ENCODE measurements at regions not wholly inside any gene's neighbourhood (a gene's known extent, or its start where the extent isn't known, plus 50 kb on each side); places are given as distances from the start of the nearest gene placed in this dataset.
A peak's percentile ranks its signal among the peaks of the same experiment; 100 is the strongest.

DNA sequence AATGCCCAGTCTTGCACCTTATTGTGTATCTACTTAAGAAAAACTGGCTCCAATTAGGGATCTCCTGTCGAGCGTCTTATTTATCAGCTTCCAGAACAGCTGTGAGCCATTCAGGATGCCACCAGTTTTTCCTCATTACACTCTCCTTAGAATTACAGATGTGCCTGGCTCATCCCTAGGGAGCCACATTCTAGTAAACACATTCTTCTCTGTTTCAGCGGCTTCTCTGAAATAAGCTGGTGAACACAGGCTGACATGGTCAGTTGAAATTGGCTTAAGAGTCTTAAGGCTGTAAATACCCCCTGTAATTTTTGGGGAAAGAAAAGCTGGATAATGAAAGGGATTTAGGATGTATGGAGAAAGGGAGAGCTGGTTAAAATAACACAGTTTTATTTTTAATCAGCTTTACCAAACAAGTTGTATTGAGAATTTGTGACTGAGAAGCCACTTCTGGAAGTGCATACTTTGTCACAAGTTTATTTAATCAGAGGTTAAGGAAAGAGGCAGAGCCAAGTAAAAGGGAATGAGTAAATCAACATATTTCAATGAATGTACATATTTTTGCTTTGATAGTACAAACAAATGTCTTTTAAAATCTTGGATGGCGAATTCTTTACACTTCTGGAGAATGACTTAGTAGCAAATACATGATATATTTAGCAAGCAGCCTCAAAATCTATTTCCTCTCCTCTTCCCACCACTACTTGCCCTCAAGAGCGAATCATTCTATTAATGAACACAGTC lies 562.0 kb upstream of the GOT2 start:
- no peak for TF ChIP-seq CBX8 (IDR thresholded peaks at IDR 0.05)
- TF ChIP-seq CHD4 (IDR thresholded peaks at IDR 0.05; ENCODE audit: borderline replicate concordance) = no peak
- no peak for TF ChIP-seq MAZ (IDR thresholded peaks at IDR 0.05; ENCODE audit: borderline replicate concordance, low read depth, low read length)
- TF ChIP-seq SREBF2 (IDR thresholded peaks at IDR 0.05) = no peak
- H3K4me1 ChIP-seq = peaks cover 12% of the 10 kb centered on the region; the same call in 2 of the 3 replicates
- H3K4me2 ChIP-seq = peak overlapping the region; percentile 33
- no peak overlapping the region for H3K27ac ChIP-seq
- FAIRE-seq = no peak
- no peak for DNase-seq (ENCODE audit: low read depth in 1 of 2, low spot score in 1 of 2)
- 52% methylated on average over 5 of the region's 5 CpGs for WGBS (ENCODE audit: missing lambda C conversion rate)
- H3K9me3 ChIP-seq = no peaks in the 10 kb centered on the region
- ChIA-PET CTCF (no interaction called here), POLR2A (no interaction called here)
- no peak overlapping the region for H3K4me3 ChIP-seq
- no peak for ATAC-seq

DNA sequence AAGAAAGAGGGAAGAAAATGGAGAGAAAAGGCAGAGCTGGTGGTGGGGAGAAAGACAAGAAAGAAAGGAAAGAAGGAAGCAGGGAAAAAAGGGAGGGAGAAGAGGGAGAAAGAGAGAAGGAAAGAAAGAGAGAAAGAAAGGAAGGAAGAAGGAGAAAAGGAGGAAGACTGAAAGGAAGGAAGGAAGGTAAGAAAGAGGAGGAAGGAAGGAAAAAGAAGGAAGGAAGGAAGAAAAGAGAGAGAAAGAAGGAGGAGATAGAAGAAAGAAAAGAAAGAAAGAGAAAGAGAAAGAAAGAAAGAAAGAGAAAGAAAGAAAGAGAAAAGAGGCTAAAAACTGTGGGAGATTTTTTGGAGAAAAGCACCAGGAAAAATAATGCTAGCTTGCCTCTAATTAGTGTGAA lies 561.4 kb upstream of the GOT2 start:
- peak overlapping the region; percentile 33; the same call in 2 of the 3 replicates for H3K4me2 ChIP-seq
- ChIA-PET CTCF (no interaction called here), POLR2A (no interaction called here)
- DNase-seq (ENCODE audit: low read depth in 1 of 2, low spot score in 1 of 2) = no peak
- ATAC-seq = no peak
- FAIRE-seq = no peak
- peaks cover 12% of the 10 kb centered on the region; the same call in 2 of the 3 replicates for H3K4me1 ChIP-seq
- no peak overlapping the region for H3K4me3 ChIP-seq
- no peaks in the 10 kb centered on the region for H3K9me3 ChIP-seq
- no peak overlapping the region for H3K27ac ChIP-seq
- TF ChIP-seq RCOR1 (IDR thresholded peaks at IDR 0.05; ENCODE audit: low read depth, low read length) = no peak
- TF ChIP-seq KDM5A (IDR thresholded peaks at IDR 0.05) = no peak
- no peak for TF ChIP-seq GATA3 (IDR thresholded peaks at IDR 0.05; ENCODE audit: borderline replicate concordance)
- TF ChIP-seq, protein P1, sequence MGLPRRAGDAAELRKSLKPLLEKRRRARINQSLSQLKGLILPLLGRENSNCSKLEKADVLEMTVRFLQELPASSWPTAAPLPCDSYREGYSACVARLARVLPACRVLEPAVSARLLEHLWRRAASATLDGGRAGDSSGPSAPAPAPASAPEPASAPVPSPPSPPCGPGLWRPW (IDR thresholded peaks at IDR 0.05) = no peak
- TF ChIP-seq HDAC2 (IDR thresholded peaks at IDR 0.05) = no peak
- no peak for TF ChIP-seq MAFK (IDR thresholded peaks at IDR 0.05; ENCODE audit: partially characterized antibody)
- no peak for TF ChIP-seq MAZ (IDR thresholded peaks at IDR 0.05; ENCODE audit: borderline replicate concordance, low read depth, low read length)
- TF ChIP-seq EHMT2 (IDR thresholded peaks at IDR 0.05; ENCODE audit: low read depth) = no peak
- no peak for TF ChIP-seq POLR2A (IDR thresholded peaks at IDR 0.05; ENCODE audit: low read length)
- no peak for TF ChIP-seq TFCP2L1 (CRISPR knock-in tag; IDR thresholded peaks at IDR 0.05)
- TF ChIP-seq RAD21 (conservative IDR thresholded peaks at IDR 0.05 in 1 of 2, IDR thresholded peaks at IDR 0.05 in 1 of 2) = no peak
- no peak for TF ChIP-seq EHF (CRISPR knock-in tag; IDR thresholded peaks at IDR 0.05)
- no peak for TF ChIP-seq CBX8 (IDR thresholded peaks at IDR 0.05)
- TF ChIP-seq MYC (IDR thresholded peaks at IDR 0.05; ENCODE audit: borderline replicate concordance, low read length) = no peak

DNA sequence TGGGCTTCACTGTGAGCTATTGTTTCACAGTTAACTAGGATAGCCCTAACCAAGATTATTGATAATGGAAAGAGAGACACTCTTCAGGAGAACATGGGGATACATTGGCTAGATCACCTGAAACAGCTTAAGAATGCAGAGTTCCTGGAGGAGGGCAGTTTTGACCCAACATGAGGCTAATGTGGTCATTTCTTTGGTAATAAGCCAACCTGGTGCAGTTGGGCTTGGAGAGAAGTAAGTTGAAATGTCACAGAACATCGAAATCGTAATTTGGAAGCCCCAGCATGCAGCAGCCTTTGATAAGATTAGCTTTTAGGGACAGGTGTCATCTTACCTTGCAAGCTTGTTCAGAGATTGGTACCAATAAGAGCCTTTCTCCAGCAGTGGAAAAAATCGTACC lies 556.6 kb upstream of the GOT2 start:
- Histone ChIP-seq H3K27ac (no peak overlapping the region), H3K4me2 (no peak overlapping the region), H3K4me1 (peaks cover 3% of the 10 kb centered on the region; the same call in 1 of the 3 replicates), H3K9me3 (no peaks in the 10 kb centered on the region; the same call in 2 of the 3 replicates), H3K4me3 (no peak overlapping the region)
- TF ChIP-seq RARB (CRISPR knock-in tag; IDR thresholded peaks at IDR 0.05) (no peak), FOSB (CRISPR knock-in tag; IDR thresholded peaks at IDR 0.05) (no peak), EHF (CRISPR knock-in tag; IDR thresholded peaks at IDR 0.05) (no peak)
- ChIA-PET CTCF (interaction anchor here (0.6 kb wide), 1 partner anchor 37 kb away, joined by 4 read pairs; no protein-coding TSS in a partner anchor), POLR2A (no interaction called here)
- DNase-seq (ENCODE audit: low read depth in 1 of 2, low spot score in 1 of 2) (no peak), ATAC-seq (no peak), FAIRE-seq (no peak)
- WGBS (ENCODE audit: missing lambda C conversion rate) = 68% methylated on average over 3 of the region's 3 CpGs

DNA sequence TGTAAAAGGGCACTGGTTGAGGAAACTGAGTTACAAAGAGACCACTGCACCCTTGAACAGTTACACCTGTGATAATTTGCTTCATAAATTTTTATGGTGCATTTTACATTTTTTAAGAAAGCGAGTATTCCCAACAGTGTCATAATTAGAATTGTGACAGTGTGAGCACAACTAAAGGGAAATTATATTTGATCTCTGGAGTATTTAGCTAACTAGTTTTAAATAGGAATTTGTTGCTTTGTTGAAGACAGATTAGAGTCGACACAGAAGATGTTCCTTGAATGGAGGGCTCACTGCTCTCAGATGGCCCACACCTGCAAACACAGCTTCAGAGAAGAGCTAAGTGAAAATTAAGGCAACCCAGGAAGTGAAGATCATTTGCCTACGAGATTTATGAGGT lies 555.0 kb upstream of the GOT2 start:
- no peak for ATAC-seq
- Histone ChIP-seq H3K27ac (no peak overlapping the region), H3K4me2 (no peak overlapping the region), H3K9me3 (peaks cover 13% of the 10 kb centered on the region), H3K4me3 (no peak overlapping the region), H3K4me1 (no peaks in the 10 kb centered on the region)
- TF ChIP-seq HDAC2 (IDR thresholded peaks at IDR 0.05) (no peak), NPAS2 (CRISPR knock-in tag; IDR thresholded peaks at IDR 0.05; ENCODE audit: borderline replicate concordance) (no peak), KDM5A (IDR thresholded peaks at IDR 0.05) (no peak), TP53 (CRISPR knock-in tag; IDR thresholded peaks at IDR 0.05) (no peak), RCOR1 (IDR thresholded peaks at IDR 0.05; ENCODE audit: low read depth, low read length) (no peak), NR3C1 (IDR thresholded peaks at IDR 0.05) (no peak), CBX2 (IDR thresholded peaks at IDR 0.05; ENCODE audit: borderline replicate concordance, low read depth) (no peak)
- TF ChIP-seq, protein P2, sequence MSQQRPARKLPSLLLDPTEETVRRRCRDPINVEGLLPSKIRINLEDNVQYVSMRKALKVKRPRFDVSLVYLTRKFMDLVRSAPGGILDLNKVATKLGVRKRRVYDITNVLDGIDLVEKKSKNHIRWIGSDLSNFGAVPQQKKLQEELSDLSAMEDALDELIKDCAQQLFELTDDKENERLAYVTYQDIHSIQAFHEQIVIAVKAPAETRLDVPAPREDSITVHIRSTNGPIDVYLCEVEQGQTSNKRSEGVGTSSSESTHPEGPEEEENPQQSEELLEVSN (IDR thresholded peaks at IDR 0.05; ENCODE audit: borderline replicate concordance, low read depth) = no peak
- TF ChIP-seq, protein P3, sequence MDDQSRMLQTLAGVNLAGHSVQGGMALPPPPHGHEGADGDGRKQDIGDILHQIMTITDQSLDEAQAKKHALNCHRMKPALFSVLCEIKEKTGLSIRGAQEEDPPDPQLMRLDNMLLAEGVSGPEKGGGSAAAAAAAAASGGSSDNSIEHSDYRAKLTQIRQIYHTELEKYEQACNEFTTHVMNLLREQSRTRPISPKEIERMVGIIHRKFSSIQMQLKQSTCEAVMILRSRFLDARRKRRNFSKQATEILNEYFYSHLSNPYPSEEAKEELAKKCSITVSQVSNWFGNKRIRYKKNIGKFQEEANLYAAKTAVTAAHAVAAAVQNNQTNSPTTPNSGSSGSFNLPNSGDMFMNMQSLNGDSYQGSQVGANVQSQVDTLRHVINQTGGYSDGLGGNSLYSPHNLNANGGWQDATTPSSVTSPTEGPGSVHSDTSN (IDR thresholded peaks at IDR 0.05) = no peak
- TF ChIP-seq, protein P4, sequence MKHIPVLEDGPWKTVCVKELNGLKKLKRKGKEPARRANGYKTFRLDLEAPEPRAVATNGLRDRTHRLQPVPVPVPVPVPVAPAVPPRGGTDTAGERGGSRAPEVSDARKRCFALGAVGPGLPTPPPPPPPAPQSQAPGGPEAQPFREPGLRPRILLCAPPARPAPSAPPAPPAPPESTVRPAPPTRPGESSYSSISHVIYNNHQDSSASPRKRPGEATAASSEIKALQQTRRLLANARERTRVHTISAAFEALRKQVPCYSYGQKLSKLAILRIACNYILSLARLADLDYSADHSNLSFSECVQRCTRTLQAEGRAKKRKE (CRISPR knock-in tag; IDR thresholded peaks at IDR 0.05; ENCODE audit: low read depth) = no peak
- 50% methylated on average over 3 of the region's 3 CpGs for WGBS (ENCODE audit: missing lambda C conversion rate)
- no peak for DNase-seq (ENCODE audit: low read depth in 1 of 2, low spot score in 1 of 2)
- ChIA-PET POLR2A (no interaction called here), CTCF (no interaction called here)
- no peak for FAIRE-seq
